NCI-H524 treated with DMSO at 0.1 percent for 48 hours (cell line): ENCODE measurements at regions not wholly inside any gene's neighbourhood (a gene's known extent, or its start where the extent isn't known, plus 50 kb on each side); places are given as distances from the start of the nearest gene placed in this dataset.

Experiments used
- DNase-seq: peaks from one replicate; lab custom pipeline; 2025; lab: John Stamatoyannopoulos, UW

- no peak for DNase-seq
These were observed 209.4 kb downstream of the DTWD2 start for GRCh38 chr5:118778941-118779340.

GRCh38 chr5:118777189-118777736, 211.1 kb downstream of the DTWD2 start:
- DNase-seq, result no peak

GRCh38 chr5:118776755-118777154, 211.6 kb downstream of the DTWD2 start:
- DNase-seq, result no peak

GRCh38 chr5:118775790-118776499, 212.4 kb downstream of the DTWD2 start:
- no peak for DNase-seq

- DNase-seq, result no peak
These were observed 219.7 kb downstream of the DTWD2 start for GRCh38 chr5:118768607-118769175.

GRCh38 chr5:118762291-118762690, 226.1 kb downstream of the DTWD2 start:
- no peak for DNase-seq

- DNase-seq, result no peak
These were observed 226.5 kb downstream of the DTWD2 start for GRCh38 chr5:118761814-118762213.

- no peak for DNase-seq
These were observed 235.4 kb downstream of the DTWD2 start for GRCh38 chr5:118752969-118753368.

GRCh38 chr5:118736396-118736795, 252.0 kb downstream of the DTWD2 start:
- DNase-seq, result no peak

GRCh38 chr5:118733394-118733793, 255.0 kb downstream of the DTWD2 start:
- DNase-seq, result no peak

GRCh38 chr5:118728191-118728590, 260.2 kb downstream of the DTWD2 start:
- no peak for DNase-seq

- DNase-seq, result peak; percentile 38
These were observed 261.5 kb downstream of the DTWD2 start for GRCh38 chr5:118726891-118727290.

GRCh38 chr5:118723021-118723338, 265.4 kb downstream of the DTWD2 start:
- DNase-seq, result no peak

GRCh38 chr5:118722122-118723020, 266.0 kb downstream of the DTWD2 start:
- no peak for DNase-seq

- no peak for DNase-seq
These were observed 276.6 kb downstream of the DTWD2 start for GRCh38 chr5:118711727-118712126.

GRCh38 chr5:118705959-118706667, 282.2 kb downstream of the DTWD2 start:
- no peak for DNase-seq

- no peak for DNase-seq
These were observed 285.1 kb downstream of the DTWD2 start for GRCh38 chr5:118703241-118703640.

- DNase-seq, result no peak
These were observed 286.6 kb downstream of the DTWD2 start for GRCh38 chr5:118701791-118702190.

- no peak for DNase-seq
These were observed 287.8 kb downstream of the DTWD2 start for GRCh38 chr5:118700510-118700909.

- no peak for DNase-seq
These were observed 289.6 kb downstream of the DTWD2 start for GRCh38 chr5:118698774-118699173.

GRCh38 chr5:118696076-118696475, 292.3 kb downstream of the DTWD2 start:
- no peak for DNase-seq

- peak; percentile 79 for DNase-seq
These were observed 295.5 kb downstream of the DTWD2 start for GRCh38 chr5:118692811-118693342.
